ENCODE measurements at regions not wholly inside any gene's neighbourhood (a gene's known extent, or its start where the extent isn't known, plus 50 kb on each side); places are given as distances from the start of the nearest gene placed in this dataset.

- no peak for DNase-seq
Measured at GRCh38 chr7:10815546-10815945, 158.1 kb upstream of the PHF14 start.

- no peak for DNase-seq
Measured at GRCh38 chr7:10821156-10821555, 152.5 kb upstream of the PHF14 start.

GRCh38 chr7:10824154-10824553, 149.5 kb upstream of the PHF14 start:
- DNase-seq, result no peak

- DNase-seq, result no peak
Measured at GRCh38 chr7:10838228-10838627, 135.4 kb upstream of the PHF14 start.

- DNase-seq, result no peak
Measured at GRCh38 chr7:10845225-10845624, 128.4 kb upstream of the PHF14 start.

GRCh38 chr7:10855583-10855982, 118.1 kb upstream of the PHF14 start:
- DNase-seq, result no peak

GRCh38 chr7:10860516-10860915, 113.2 kb upstream of the PHF14 start:
- DNase-seq, result no peak

GRCh38 chr7:10863476-10863875, 110.2 kb upstream of the PHF14 start:
- no peak for DNase-seq

- no peak for DNase-seq
Measured at GRCh38 chr7:10874666-10875065, 99.0 kb upstream of the PHF14 start.

GRCh38 chr7:10875080-10875479, 98.6 kb upstream of the PHF14 start:
- no peak for DNase-seq

- DNase-seq, result no peak
Measured at GRCh38 chr7:10888861-10889260, 84.8 kb upstream of the PHF14 start.

- peak; percentile 56 for DNase-seq
Measured at GRCh38 chr7:10889266-10889898, 84.3 kb upstream of the PHF14 start.

- no peak for DNase-seq
Measured at GRCh38 chr7:10908600-10908999, 65.1 kb upstream of the PHF14 start.

GRCh38 chr7:10910447-10910846, 63.2 kb upstream of the PHF14 start:
- no peak for DNase-seq

GRCh38 chr7:10912077-10912476, 61.6 kb upstream of the PHF14 start:
- no peak for DNase-seq

- DNase-seq, result no peak
Measured at GRCh38 chr7:10913457-10913856, 60.2 kb upstream of the PHF14 start.

- no peak for DNase-seq
Measured at GRCh38 chr7:10918093-10918590, 55.5 kb upstream of the PHF14 start.

GRCh38 chr7:10919923-10920322, 53.7 kb upstream of the PHF14 start:
- no peak for DNase-seq
